Panc1 (cell line): ENCODE measurements at regions not wholly inside any gene's neighbourhood (a gene's known extent, or its start where the extent isn't known, plus 50 kb on each side); places are given as distances from the start of the nearest gene placed in this dataset.

Experiments used
- CTCF ChIP-seq: fragments of 450-650 bp; IDR thresholded peaks from 2 replicates; pipeline ENCODE4 v1.5.1; 2017; ENCODE audit warnings: mild to moderate bottlenecking
- POLR2AphosphoS5 ChIP-seq: IDR thresholded peaks from 2 replicates; pipeline ENCODE4 v1.6.1; 2012; ENCODE audit warnings: mild to moderate bottlenecking, low read depth, low read length, moderate library complexity
- SIN3A ChIP-seq: IDR thresholded peaks from 2 replicates; pipeline ENCODE4 v1.6.1; 2012; ENCODE audit warnings: low read depth, mild to moderate bottlenecking, low read length, moderate library complexity, borderline replicate concordance; ENCODE audit not compliant: insufficient read depth

GRCh38 chr7:69228212-69228811 lies 370.0 kb upstream of the AUTS2 start:
- TF ChIP-seq CTCF (no peak), POLR2AphosphoS5 (no peak), SIN3A (no peak)
